ENCODE measurements at regions not wholly inside any gene's neighbourhood (a gene's known extent, or its start where the extent isn't known, plus 50 kb on each side); places are given as distances from the start of the nearest gene placed in this dataset.

DNA sequence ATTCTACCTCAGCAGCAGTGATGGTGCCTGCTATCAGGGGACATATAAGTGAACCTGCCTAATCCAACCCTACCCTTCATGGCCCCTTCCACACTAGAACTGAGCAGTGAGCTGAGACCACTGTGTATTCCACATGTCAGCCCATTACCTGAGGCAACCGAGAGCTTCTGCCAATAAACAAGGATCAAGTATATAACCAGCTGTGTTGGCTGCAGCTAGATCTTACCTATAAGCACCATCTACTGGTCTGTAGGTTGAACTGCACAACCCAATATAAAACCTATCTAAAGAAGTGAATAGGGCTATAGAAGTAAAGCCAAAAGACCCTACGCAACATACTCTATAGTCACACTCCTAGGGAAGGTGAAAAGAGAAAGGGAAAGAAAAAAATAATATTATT is 376.9 kb downstream of the HHIPL2 start:
- TF ChIP-seq YY1 (IDR thresholded peaks at IDR 0.05; ENCODE audit: extremely low read depth, insufficient replicate concordance, low read depth, low read length) (no peak), ZNF274 (IDR thresholded peaks at IDR 0.05; ENCODE audit: low read depth, low read length) (no peak), SIN3A (IDR thresholded peaks at IDR 0.05; ENCODE audit: low read depth) (no peak), CTCF (IDR thresholded peaks at IDR 0.05 in 2 of 3, conservative IDR thresholded peaks at IDR 0.05 in 1 of 3; ENCODE audit: borderline replicate concordance in 1 of 3, insufficient read depth in 1 of 3, low read depth in 2 of 3, low read length in 2 of 3) (peak; percentile 38 to 57 (median 53); a peak in 5 of 6 replicates), POLR2A (IDR thresholded peaks at IDR 0.05; ENCODE audit: borderline replicate concordance, extremely low read depth, insufficient read depth, insufficient read length) (no peak), EZH2 (IDR thresholded peaks at IDR 0.05) (no peak)
- TF ChIP-seq, protein P1, sequence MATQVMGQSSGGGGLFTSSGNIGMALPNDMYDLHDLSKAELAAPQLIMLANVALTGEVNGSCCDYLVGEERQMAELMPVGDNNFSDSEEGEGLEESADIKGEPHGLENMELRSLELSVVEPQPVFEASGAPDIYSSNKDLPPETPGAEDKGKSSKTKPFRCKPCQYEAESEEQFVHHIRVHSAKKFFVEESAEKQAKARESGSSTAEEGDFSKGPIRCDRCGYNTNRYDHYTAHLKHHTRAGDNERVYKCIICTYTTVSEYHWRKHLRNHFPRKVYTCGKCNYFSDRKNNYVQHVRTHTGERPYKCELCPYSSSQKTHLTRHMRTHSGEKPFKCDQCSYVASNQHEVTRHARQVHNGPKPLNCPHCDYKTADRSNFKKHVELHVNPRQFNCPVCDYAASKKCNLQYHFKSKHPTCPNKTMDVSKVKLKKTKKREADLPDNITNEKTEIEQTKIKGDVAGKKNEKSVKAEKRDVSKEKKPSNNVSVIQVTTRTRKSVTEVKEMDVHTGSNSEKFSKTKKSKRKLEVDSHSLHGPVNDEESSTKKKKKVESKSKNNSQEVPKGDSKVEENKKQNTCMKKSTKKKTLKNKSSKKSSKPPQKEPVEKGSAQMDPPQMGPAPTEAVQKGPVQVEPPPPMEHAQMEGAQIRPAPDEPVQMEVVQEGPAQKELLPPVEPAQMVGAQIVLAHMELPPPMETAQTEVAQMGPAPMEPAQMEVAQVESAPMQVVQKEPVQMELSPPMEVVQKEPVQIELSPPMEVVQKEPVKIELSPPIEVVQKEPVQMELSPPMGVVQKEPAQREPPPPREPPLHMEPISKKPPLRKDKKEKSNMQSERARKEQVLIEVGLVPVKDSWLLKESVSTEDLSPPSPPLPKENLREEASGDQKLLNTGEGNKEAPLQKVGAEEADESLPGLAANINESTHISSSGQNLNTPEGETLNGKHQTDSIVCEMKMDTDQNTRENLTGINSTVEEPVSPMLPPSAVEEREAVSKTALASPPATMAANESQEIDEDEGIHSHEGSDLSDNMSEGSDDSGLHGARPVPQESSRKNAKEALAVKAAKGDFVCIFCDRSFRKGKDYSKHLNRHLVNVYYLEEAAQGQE (IDR thresholded peaks at IDR 0.05; ENCODE audit: low read depth) = no peak

Data from HCT116 (cell line).